ENCODE measurements at regions not wholly inside any gene's neighbourhood (a gene's known extent, or its start where the extent isn't known, plus 50 kb on each side); places are given as distances from the start of the nearest gene placed in this dataset.

- no peak for TF ChIP-seq HDAC2 (IDR thresholded peaks at IDR 0.05)
- TF ChIP-seq POLR2AphosphoS5 (IDR thresholded peaks at IDR 0.05; ENCODE audit: low read length), result no peak
- no peak for TF ChIP-seq GATAD2B (conservative IDR thresholded peaks at IDR 0.05; ENCODE audit: low read depth)
- TF ChIP-seq ATF3 (IDR thresholded peaks at IDR 0.05; ENCODE audit: borderline replicate concordance, extremely low read depth, low read depth, low read length), result no peak
- TF ChIP-seq POLR2A (IDR thresholded peaks at IDR 0.05; ENCODE audit: low read depth, low read length), result no peak
- no peak for TF ChIP-seq ATF2 (IDR thresholded peaks at IDR 0.05; ENCODE audit: low read length)
- TF ChIP-seq NRF1 (conservative IDR thresholded peaks at IDR 0.05; ENCODE audit: low read depth, low read length), result no peak
- no peak for TF ChIP-seq ZBTB33 (IDR thresholded peaks at IDR 0.05)
- TF ChIP-seq JUNB (IDR thresholded peaks at IDR 0.05), result no peak
- no peak for TF ChIP-seq RAD21 (IDR thresholded peaks at IDR 0.05; ENCODE audit: insufficient read depth, low read depth, low read length)
- TF ChIP-seq MXI1 (IDR thresholded peaks at IDR 0.05; ENCODE audit: low read depth, low read length), result no peak
- TF ChIP-seq CEBPB (IDR thresholded peaks at IDR 0.05; ENCODE audit: borderline replicate concordance in 1 of 2, low read depth in 2 of 2, low read length in 2 of 2), result no peak
- no peak for TF ChIP-seq CBFB (IDR thresholded peaks at IDR 0.05; ENCODE audit: low read depth)
- TF ChIP-seq MAX (IDR thresholded peaks at IDR 0.05; ENCODE audit: low read depth, low read length), result no peak
Observed at GRCh38 chr22:33139937-33140336, 81.8 kb upstream of the SYN3 start.
